ENCODE measurements at regions not wholly inside any gene's neighbourhood (a gene's known extent, or its start where the extent isn't known, plus 50 kb on each side); places are given as distances from the start of the nearest gene placed in this dataset.

DNA sequence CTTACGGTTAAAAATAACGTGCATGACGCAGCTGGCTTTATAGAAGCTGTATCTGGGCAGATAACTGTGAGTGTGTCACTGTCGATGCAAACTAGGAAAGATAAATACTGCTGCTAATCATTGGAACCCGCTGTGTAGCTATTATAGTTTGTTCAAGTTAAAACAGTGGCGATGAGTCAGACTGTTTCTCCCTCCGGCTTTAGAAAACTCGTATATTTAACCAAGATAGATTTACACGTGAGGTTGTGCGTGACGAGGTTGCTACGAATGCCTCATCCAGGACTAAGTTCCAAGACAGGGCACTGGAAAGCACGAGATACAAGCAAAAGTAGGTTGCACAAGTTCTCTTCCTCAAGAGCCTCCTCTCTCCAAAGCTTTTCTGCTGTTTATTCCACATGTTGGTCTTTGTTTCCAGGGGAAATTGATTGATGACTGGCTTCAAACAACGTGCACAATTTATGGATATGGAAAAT is 270.7 kb downstream of the FBXW7 start (continued):
- TF ChIP-seq TCF7L2 (IDR thresholded peaks at IDR 0.05; ENCODE audit: borderline replicate concordance, low read depth, low read length) (peak; percentile 56; the same call in 1 of the 2 replicates), FEZF1 (tag by site-specific recombination; IDR thresholded peaks at IDR 0.05) (peak; percentile 64), ZBTB1 (tag by site-specific recombination; IDR thresholded peaks at IDR 0.05) (0 out of 2 replicates have a peak, but pooled peaks have one; percentile 38), ZNF221 (tag by site-specific recombination; IDR thresholded peaks at IDR 0.05; ENCODE audit: borderline replicate concordance) (no peak), ZNF433 (tag by site-specific recombination; IDR thresholded peaks at IDR 0.05; ENCODE audit: low read depth) (no peak), ZNF214 (tag by site-specific recombination; IDR thresholded peaks at IDR 0.05; ENCODE audit: borderline replicate concordance) (no peak), IKZF3 (tag by site-specific recombination; IDR thresholded peaks at IDR 0.05) (peak; percentile 53; the same call in 1 of the 2 replicates), GLIS1 (tag by site-specific recombination; IDR thresholded peaks at IDR 0.05) (no peak), SP2 (tag by site-specific recombination; IDR thresholded peaks at IDR 0.05) (no peak), ZNF169 (tag by site-specific recombination; IDR thresholded peaks at IDR 0.05) (no peak), ZBTB8A (tag by site-specific recombination; IDR thresholded peaks at IDR 0.05) (no peak), ZNF311 (tag by site-specific recombination; IDR thresholded peaks at IDR 0.05; ENCODE audit: borderline replicate concordance) (no peak), ZNF701 (tag by site-specific recombination; IDR thresholded peaks at IDR 0.05) (no peak), ZNF175 (tag by site-specific recombination; IDR thresholded peaks at IDR 0.05) (no peak), ZNF660 (tag by site-specific recombination; IDR thresholded peaks at IDR 0.05) (peak; percentile 80)
- TF ChIP-seq, protein P1, sequence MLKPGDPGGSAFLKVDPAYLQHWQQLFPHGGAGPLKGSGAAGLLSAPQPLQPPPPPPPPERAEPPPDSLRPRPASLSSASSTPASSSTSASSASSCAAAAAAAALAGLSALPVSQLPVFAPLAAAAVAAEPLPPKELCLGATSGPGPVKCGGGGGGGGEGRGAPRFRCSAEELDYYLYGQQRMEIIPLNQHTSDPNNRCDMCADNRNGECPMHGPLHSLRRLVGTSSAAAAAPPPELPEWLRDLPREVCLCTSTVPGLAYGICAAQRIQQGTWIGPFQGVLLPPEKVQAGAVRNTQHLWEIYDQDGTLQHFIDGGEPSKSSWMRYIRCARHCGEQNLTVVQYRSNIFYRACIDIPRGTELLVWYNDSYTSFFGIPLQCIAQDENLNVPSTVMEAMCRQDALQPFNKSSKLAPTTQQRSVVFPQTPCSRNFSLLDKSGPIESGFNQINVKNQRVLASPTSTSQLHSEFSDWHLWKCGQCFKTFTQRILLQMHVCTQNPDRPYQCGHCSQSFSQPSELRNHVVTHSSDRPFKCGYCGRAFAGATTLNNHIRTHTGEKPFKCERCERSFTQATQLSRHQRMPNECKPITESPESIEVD (tag by site-specific recombination; IDR thresholded peaks at IDR 0.05) = peak; percentile 94
- TF ChIP-seq, protein P2, sequence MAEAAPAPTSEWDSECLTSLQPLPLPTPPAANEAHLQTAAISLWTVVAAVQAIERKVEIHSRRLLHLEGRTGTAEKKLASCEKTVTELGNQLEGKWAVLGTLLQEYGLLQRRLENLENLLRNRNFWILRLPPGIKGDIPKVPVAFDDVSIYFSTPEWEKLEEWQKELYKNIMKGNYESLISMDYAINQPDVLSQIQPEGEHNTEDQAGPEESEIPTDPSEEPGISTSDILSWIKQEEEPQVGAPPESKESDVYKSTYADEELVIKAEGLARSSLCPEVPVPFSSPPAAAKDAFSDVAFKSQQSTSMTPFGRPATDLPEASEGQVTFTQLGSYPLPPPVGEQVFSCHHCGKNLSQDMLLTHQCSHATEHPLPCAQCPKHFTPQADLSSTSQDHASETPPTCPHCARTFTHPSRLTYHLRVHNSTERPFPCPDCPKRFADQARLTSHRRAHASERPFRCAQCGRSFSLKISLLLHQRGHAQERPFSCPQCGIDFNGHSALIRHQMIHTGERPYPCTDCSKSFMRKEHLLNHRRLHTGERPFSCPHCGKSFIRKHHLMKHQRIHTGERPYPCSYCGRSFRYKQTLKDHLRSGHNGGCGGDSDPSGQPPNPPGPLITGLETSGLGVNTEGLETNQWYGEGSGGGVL (tag by site-specific recombination; IDR thresholded peaks at IDR 0.05) = peak; percentile 31; the same call in 1 of the 2 replicates
- TF ChIP-seq, protein P3, sequence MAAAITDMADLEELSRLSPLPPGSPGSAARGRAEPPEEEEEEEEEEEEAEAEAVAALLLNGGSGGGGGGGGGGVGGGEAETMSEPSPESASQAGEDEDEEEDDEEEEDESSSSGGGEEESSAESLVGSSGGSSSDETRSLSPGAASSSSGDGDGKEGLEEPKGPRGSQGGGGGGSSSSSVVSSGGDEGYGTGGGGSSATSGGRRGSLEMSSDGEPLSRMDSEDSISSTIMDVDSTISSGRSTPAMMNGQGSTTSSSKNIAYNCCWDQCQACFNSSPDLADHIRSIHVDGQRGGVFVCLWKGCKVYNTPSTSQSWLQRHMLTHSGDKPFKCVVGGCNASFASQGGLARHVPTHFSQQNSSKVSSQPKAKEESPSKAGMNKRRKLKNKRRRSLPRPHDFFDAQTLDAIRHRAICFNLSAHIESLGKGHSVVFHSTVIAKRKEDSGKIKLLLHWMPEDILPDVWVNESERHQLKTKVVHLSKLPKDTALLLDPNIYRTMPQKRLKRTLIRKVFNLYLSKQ (tag by site-specific recombination; IDR thresholded peaks at IDR 0.05; ENCODE audit: borderline replicate concordance) = no peak
- TF ChIP-seq, protein P4, sequence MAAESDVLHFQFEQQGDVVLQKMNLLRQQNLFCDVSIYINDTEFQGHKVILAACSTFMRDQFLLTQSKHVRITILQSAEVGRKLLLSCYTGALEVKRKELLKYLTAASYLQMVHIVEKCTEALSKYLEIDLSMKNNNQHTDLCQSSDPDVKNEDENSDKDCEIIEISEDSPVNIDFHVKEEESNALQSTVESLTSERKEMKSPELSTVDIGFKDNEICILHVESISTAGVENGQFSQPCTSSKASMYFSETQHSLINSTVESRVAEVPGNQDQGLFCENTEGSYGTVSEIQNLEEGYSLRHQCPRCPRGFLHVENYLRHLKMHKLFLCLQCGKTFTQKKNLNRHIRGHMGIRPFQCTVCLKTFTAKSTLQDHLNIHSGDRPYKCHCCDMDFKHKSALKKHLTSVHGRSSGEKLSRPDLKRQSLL (tag by site-specific recombination; IDR thresholded peaks at IDR 0.05) = no peak
- TF ChIP-seq, protein P5, sequence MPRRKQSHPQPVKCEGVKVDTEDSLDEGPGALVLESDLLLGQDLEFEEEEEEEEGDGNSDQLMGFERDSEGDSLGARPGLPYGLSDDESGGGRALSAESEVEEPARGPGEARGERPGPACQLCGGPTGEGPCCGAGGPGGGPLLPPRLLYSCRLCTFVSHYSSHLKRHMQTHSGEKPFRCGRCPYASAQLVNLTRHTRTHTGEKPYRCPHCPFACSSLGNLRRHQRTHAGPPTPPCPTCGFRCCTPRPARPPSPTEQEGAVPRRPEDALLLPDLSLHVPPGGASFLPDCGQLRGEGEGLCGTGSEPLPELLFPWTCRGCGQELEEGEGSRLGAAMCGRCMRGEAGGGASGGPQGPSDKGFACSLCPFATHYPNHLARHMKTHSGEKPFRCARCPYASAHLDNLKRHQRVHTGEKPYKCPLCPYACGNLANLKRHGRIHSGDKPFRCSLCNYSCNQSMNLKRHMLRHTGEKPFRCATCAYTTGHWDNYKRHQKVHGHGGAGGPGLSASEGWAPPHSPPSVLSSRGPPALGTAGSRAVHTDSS (tag by site-specific recombination; IDR thresholded peaks at IDR 0.05) = no peak
- TF ChIP-seq, protein P6, sequence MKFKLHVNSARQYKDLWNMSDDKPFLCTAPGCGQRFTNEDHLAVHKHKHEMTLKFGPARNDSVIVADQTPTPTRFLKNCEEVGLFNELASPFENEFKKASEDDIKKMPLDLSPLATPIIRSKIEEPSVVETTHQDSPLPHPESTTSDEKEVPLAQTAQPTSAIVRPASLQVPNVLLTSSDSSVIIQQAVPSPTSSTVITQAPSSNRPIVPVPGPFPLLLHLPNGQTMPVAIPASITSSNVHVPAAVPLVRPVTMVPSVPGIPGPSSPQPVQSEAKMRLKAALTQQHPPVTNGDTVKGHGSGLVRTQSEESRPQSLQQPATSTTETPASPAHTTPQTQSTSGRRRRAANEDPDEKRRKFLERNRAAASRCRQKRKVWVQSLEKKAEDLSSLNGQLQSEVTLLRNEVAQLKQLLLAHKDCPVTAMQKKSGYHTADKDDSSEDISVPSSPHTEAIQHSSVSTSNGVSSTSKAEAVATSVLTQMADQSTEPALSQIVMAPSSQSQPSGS (tag by site-specific recombination; IDR thresholded peaks at IDR 0.05; ENCODE audit: low read depth) = no peak
- TF ChIP-seq, protein P7, sequence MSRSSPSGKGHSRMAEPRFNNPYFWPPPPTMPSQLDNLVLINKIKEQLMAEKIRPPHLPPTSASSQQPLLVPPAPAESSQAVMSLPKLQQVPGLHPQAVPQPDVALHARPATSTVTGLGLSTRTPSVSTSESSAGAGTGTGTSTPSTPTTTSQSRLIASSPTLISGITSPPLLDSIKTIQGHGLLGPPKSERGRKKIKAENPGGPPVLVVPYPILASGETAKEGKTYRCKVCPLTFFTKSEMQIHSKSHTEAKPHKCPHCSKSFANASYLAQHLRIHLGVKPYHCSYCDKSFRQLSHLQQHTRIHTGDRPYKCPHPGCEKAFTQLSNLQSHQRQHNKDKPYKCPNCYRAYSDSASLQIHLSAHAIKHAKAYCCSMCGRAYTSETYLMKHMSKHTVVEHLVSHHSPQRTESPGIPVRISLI (tag by site-specific recombination; IDR thresholded peaks at IDR 0.05) = no peak
- TF ChIP-seq, protein P8, sequence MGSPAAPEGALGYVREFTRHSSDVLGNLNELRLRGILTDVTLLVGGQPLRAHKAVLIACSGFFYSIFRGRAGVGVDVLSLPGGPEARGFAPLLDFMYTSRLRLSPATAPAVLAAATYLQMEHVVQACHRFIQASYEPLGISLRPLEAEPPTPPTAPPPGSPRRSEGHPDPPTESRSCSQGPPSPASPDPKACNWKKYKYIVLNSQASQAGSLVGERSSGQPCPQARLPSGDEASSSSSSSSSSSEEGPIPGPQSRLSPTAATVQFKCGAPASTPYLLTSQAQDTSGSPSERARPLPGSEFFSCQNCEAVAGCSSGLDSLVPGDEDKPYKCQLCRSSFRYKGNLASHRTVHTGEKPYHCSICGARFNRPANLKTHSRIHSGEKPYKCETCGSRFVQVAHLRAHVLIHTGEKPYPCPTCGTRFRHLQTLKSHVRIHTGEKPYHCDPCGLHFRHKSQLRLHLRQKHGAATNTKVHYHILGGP (tag by site-specific recombination; IDR thresholded peaks at IDR 0.05) = peak; percentile 92
- TF ChIP-seq, protein P9, sequence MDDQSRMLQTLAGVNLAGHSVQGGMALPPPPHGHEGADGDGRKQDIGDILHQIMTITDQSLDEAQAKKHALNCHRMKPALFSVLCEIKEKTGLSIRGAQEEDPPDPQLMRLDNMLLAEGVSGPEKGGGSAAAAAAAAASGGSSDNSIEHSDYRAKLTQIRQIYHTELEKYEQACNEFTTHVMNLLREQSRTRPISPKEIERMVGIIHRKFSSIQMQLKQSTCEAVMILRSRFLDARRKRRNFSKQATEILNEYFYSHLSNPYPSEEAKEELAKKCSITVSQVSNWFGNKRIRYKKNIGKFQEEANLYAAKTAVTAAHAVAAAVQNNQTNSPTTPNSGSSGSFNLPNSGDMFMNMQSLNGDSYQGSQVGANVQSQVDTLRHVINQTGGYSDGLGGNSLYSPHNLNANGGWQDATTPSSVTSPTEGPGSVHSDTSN (CRISPR knock-in tag; IDR thresholded peaks at IDR 0.05) = no peak
